RCC 7860 (cell line): ENCODE measurements at regions not wholly inside any gene's neighbourhood (a gene's known extent, or its start where the extent isn't known, plus 50 kb on each side); places are given as distances from the start of the nearest gene placed in this dataset.
A peak's percentile ranks its signal among the peaks of the same experiment; 100 is the strongest.

ENCODE experiments used
- DNase-seq: peaks from one replicate; pipeline ENCODE4 v3.0.0-alpha.2; 2015; ENCODE audit warnings: low spot score
- FAIRE-seq: peaks from 2 replicates; lab custom pipeline; 2012; peaks lifted over from hg19 to GRCh38; lab: Jason Lieb, UNC

DNA sequence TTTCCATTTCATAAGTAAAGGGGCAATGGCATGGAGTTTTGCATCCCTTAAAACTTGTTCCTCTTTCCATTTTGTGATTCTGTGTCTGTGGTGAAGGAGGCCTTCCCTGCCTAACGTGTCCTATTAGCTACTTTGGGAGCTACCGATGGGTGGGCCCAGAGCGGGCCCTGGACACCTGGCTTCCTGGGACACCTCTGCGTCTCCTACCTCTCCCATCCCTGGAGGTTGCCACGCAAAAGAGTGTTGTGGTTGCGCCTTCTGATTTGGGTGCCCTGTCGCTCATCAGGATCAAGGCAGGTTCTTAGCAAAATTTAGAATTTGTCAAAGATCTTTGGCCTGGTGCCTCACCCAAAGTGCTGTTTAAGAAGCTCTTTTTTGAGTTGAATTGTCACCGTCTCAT lies 116.4 kb upstream of the CACNA1E start:
- no peak for FAIRE-seq

DNA sequence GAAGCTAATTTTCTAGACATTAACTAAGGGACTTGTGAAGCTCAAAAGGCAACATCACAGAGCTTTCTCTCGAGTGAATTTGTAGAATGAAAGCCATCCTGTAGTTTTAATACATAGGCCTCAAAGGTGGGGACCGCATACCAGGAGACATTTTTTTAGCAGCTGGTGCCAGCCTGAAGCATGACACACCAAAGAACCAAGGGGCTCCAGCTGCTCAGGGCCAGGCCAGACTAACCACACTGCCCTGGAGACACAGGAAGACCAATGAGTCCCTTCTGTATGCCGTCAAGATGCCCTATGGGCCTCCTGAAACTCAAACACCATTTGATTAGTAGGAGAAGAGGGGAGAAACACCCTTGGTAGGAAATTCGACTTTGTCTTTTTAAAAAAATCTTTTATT lies 113.9 kb upstream of the CACNA1E start:
- DNase-seq = no peak
- FAIRE-seq = no peak

More for the DNA sequence above, 116.4 kb upstream of the CACNA1E start:
- DNase-seq = no peak

DNA sequence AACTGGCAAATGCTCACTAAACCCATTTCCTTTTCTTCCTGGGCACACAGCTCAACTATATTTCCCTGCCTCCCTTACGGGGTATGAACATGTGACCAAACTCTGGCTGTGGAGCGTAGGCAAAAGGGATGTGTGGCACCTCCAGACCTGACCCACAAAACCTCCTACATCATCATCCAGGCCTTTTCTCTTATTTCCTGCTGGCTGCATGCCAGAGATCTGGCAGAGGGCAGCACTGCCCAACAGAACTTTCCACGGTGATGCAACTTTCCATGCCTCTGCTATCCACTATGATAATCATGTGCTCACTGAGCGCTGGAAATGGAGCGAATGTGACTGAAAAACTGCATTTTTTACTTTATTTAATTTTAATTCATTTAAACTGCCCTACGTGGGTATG lies 99.6 kb upstream of the CACNA1E start:
- FAIRE-seq (no peak), DNase-seq (peak; percentile 21)

DNA sequence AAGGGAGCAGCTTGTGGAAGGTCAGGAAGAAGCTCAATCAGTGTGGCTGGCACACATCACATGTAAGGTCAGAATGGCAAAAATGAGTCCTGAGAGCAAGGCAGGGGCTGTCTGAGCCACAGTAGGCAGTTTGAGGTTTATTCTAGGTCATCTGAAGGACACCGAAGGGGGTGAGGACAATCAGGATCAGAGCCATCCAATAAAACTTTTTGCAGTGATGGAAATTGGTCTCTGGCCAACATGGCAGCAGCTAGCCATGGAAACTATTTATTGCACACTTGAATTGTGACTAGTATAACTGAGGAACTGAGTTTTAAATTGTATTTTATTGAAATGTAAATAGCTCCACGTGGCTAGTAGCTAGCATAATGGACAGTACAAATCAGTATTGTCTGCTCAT lies 97.0 kb upstream of the CACNA1E start:
- FAIRE-seq (no peak), DNase-seq (no peak)

DNA sequence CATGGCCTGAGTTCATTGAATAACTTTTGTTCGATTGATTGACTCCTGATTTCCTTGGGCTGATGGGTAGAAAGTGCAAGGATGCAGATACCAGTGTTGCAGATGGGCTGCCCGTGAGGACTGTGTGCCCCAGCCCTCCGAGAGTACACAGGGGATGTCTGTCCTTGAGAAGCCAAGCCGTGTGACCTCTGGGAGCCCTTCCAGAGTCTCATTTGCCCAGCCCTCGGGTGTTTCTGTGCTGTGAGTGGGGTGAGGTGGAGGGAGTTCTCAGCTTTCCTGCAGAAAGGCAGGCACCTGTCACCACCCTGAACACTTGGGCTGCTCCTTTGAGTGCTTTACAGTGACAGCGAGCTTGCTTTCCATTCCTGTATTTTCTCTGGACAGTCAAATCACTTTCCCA lies 96.4 kb upstream of the CACNA1E start:
- FAIRE-seq (no peak), DNase-seq (no peak)

DNA sequence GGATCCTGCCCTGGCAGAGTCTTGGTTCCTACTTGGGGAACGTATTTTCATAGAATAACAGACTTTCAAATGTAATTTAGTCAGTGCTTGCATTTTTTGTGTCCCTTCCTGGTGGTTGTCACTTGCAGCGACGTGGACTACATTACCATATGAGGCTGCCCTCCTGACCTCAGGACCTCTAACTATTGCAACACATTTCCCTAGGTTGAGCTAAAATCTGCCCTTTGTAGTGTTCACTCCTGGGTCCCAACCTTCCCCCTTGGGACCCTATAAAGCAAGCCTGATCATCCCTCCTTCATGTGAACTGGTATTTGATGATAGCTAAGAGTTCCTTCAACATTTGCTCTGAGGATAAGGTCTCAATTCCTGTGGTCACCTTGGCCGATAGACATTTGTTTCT lies 95.6 kb upstream of the CACNA1E start:
- no peak for DNase-seq
- no peak for FAIRE-seq

DNA sequence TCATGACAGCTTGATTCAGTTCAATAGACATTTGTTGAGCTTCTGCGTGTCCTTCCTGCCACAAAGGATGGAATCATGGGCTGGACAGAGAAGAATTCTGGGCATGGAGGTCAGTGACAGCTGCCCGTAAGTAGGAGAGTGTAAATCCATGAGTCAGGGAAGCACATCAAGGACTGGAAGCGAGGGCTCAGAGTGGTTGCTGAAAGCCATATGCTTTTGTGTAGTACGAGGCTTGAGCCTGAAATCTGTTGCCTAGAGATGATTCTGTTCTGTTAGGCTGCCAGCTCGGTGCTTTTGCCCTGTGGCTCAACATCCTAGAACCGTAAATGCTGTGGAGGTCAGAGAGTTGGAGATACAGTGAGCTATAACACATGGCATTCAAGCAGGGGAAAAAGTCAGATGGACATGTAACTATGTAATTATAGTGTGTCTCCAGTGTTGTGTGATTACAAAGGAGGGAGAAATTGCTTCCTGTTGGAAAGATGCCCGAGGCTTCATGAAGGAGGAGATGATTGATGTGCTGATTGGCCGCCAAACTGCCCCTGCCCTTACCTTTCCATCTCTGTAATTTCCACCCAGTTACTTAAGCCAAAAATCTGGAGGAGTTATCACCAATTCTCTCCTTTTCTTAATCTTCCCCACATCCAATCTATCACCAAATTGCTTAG lies 92.8 kb upstream of the CACNA1E start:
- DNase-seq (no peak), FAIRE-seq (no peak)

DNA sequence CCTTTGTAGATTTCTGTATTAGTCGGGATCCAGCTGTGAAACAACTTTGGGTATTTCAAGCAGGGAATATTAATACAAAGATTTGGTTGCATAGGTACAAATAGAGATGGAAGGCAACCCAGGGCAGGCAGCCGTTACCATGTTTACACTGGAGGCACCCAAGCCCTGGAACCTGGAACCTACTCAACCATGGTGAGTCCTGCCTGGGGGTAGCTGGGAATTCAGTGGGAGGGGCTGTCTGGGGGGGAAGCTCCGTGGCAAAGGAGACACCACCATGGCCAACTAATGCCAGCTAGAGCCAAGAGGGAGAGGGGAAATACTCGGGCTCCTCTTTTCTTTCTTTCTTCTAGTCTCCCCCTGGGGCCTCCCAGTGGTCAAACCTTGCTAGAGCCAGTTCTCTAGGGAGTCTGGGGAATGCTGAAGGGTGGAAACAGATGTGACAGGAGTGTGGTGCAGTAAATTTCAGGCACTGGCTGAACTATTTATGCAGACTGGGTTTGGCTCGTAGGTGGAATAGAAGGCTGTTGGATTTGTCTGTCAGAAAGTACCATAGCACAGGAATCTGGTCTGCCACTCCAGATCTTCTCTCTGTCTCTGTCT lies 91.9 kb upstream of the CACNA1E start:
- DNase-seq = no peak

DNA sequence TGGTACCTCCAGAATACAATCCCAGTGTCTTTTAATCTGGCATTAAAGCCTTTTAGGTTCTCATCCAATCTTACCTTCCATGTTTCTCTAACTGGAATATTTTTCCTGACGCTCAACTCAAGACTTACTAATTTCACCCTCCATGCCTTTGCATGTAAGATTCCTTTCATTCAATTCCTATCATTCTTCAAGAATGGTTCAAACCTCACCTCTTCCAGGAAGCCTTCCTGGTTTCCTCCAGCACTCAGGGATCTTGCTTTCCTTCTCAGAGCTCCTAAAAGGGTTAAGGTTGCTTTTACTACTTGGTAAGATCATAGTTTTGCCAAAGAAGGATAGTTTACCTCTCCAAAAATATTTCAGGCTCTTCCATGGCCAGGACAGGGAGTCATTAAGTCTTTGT lies 91.2 kb upstream of the CACNA1E start:
- no peak for DNase-seq
- no peak for FAIRE-seq

More for the DNA sequence above, 91.9 kb upstream of the CACNA1E start:
- no peak for FAIRE-seq

DNA sequence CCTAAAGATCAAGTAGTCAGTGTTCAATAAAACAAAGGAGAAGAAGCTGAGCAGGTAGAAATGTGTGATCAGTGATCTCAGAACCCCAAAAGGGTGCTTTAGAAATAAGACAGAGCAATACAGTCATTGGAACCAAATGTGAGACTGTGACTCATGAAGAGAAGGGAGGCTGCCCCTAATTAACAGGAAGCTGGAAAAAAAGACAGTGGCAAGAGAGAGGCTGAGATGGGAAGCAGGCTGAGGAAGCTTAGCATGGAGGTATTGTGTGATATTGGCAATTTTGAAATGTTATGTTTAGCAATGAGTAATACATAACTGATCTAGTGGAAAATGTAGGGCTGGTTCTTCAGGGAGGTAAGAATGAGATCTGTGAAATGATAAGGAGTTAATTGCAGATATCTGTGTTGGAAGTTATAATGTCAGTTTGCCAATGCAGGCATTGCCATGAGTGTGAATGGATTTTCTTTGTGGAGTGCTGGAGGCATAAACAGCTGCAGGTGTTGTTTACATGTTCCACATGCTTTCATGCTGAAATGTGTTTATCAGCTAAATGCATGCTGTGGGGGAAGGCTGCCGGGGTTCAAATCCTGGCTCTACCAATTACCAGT lies 90.6 kb upstream of the CACNA1E start:
- DNase-seq (no peak), FAIRE-seq (no peak)

DNA sequence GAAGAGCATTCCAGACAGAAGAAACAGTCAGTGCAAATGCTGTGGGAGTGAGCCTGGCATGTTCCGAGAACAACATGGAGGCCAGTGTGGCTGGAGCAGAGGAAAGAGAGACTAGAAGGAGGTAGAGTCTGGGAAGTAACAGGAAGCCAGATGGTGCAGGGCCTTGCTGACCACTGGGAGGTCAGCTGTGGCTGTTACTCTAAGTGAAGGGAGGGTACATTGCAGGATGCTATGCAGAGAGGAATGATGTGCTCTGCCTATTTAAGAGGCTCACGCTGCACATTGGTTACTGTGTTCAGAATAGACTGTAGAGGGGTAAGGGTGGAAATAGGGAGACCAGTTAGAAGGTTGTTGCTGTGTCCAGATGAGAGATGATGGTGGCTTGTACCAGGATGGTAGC lies 88.6 kb upstream of the CACNA1E start:
- no peak for DNase-seq
- no peak for FAIRE-seq

DNA sequence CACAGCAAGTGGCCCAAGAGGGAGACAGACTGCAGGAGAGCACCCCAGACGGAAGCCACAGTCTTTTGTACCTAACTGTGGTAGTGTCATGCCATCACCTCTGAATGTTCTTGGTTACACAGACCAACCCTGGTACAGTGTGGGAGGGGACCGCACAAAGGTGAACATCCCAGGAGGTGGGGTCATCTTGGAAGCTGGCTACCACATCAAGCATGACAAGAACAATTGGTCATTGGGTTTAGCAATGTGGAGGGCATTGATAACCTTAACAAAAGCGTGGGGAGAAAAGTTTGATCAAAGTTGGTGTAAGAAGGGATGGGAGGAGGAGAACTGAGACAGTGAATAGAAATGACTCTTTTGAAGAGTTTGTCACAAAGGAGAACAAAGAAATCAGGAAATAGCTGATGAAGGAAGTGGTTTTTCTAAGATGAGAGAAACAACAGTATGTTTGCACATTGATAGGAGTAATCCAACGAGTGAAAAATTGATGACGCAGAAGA lies 87.1 kb upstream of the CACNA1E start:
- FAIRE-seq = no peak
- DNase-seq = no peak

DNA sequence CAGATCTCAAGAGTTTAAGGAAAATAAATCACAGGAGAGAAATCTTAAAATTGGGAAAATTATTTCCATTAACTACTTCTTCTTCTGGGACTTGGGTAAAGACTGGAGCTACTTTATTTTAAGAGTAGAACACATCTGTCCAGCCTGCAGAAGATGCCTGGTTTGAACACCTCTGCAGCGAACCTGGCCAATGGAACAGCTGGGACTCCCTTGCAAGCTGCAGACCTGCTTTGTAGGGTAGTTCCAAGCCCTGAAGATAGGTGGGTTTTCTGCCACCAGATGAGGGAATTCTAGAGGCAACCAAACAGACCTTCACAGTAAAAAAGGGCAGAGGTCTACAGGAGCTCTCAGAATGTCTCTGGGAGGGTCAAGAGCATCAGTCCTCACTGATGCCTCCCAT lies 86.5 kb upstream of the CACNA1E start:
- no peak for FAIRE-seq

DNA sequence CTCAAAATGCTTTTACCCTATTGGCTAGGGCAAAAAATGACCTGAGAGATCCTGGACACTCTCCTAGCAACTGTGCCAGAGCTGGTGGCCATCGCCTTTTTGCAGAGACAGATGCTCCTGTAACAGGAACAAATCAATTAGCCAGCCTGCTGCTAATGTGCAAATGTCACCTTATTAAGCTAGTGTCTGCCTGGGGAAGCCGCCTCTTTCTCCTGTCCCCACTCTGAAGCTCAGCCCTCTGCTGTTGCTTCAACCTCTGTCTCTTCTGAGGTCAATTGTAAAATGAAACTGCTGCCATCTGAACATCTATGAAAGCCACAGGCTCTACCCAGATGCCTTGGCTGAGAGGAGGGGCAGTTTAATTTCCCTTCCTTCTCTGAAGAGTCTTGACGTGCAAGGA lies 85.5 kb upstream of the CACNA1E start:
- DNase-seq (no peak), FAIRE-seq (no peak)

More for the DNA sequence above, 86.5 kb upstream of the CACNA1E start:
- no peak for DNase-seq

DNA sequence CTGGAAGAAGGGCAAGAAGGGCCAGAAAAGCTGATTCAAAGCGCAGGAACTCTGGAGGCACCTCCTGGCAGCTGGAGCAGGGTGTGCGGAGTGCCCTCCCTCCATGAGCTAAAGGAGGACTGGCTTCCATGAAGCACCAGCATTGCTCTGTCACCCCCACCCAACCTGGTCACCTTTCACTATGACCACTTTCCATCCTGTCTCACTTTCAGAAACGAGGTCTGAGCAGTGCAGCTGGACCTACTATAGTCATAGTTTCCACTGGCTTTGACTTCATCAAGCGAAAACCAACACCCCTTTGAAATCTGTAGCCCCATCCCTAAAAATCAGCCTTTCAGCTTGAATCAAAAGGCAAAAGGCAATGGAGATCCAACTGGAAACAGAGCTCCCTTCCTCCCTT lies 84.8 kb upstream of the CACNA1E start:
- FAIRE-seq = no peak
- DNase-seq = no peak

DNA sequence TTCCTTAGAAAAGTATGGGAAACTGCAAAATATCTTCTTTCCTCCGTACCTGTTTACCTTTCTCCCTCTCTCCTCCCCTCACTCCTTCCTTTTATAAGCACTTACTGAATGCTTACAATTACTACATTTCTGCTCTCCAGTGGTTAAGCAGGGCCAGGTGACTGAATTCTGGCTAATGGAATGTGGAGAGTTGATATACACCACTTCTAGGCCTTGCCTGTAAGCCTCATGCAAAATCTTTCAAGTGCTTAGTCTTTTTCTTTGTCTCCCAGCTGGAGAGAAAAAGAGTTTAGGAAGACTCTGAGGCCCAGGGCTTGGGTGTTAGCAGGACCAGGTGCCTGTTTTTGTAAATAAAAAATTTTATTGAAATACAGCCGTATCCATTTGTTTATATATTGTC lies 77.7 kb upstream of the CACNA1E start:
- FAIRE-seq (no peak), DNase-seq (no peak)

DNA sequence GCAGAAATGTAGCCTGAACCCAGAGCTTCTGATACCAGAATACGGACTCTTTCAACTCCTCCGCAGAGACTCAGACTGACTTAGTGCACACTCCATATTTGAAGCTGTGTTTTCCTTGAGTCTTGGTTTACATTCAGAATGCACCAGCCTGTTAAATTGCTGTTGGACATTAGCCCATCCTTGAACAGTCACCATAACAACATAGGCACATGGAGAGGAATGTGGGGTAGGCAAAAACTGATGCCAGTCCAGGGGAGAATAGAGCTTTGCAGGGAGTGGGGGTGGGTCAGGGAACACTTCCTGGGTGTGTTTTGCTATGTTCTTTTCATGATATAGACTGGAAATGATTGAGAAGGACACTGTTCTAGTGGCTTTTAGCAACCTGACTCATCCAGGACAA lies 76.3 kb upstream of the CACNA1E start:
- no peak for DNase-seq
- no peak for FAIRE-seq

DNA sequence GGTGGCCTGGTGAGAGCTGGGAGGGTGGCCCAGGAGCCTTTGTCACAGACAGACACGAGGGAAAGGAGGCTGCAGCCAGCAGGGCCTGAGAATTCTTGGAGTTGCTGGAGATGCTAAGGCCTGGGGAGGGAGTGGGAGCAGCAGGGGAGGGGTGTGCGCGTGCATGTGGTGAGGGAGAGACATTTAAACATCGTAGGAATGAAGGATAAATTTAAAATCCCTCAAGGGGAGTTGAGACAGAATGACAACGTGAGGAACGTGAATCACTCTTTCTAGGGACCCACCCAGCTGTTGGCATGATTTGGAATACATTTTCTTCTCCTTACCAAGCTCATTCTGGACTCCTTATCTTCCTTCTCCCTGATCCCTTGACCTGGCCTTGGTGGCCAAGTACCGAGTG lies 73.3 kb upstream of the CACNA1E start:
- no peak for FAIRE-seq
- no peak for DNase-seq

DNA sequence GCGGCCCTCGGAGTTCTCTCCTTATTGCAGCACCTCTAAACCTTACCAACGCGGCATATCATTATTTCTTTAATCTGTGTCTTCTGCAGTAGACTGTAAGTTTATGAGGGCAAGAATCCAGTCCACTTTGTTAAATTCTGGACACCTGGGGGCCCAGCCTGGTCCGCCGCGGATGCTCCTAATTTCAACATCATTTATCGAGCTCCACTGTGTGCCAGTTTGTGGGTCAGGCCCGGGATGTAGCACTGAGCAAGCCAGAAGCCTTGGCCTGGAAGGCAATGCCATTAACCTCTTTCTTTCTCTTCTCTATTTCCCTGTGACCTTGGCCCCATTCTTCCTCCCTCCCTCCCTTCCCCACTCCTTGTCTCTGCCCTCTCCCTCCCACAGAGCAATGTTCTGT lies 70.6 kb upstream of the CACNA1E start:
- no peak for DNase-seq
- no peak for FAIRE-seq

DNA sequence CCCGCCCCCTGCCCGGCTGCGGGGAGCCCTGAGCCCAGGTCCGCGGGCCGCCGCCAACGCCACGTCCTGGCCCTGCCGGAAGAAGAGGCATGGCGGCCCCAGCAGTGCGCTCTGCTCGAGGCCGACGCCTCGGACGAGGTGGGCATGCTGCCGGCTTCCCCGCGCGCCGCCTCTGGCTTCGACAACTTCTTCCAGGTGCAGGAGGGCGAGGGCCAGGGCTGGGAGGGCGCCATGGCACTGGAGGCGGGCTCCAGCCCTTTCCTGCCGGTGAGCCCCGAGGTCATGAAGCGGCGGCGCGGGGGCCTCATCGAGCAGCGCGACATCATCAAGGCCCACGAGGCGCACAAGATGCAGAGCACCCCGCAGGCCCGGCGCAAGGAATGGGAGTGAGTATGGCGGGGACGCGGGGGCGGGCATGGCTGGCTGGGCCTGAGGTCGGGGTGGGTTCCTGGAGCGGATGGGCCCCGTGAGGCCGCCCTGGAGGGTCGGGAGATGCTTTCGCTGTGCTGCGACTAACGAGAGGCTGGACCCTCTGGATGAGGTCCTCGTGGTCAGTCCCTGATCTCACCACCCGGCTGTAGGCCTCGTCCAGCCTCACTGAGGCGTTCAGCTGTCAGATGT lies 70.0 kb upstream of the CACNA1E start:
- FAIRE-seq (no peak), DNase-seq (no peak)

DNA sequence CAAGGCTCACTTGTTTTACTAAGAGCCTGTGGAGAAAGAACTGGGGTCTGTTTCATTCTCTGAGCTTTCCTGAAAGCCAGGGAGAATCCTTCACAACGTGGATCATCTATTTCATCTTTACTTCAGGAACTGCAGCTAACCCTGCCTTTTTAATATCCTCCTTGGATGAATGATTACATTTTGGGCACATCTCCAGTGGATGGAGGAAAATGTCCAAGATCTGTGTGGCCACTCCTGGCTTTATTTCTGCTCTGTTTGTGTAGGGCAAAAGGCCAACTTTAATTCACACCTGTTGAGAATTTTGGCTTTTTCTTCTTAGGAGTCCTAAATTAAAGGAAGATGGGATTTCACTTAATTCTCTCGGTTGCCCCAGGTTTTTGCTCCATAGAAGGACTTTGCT lies 69.5 kb upstream of the CACNA1E start:
- DNase-seq (no peak), FAIRE-seq (no peak)

DNA sequence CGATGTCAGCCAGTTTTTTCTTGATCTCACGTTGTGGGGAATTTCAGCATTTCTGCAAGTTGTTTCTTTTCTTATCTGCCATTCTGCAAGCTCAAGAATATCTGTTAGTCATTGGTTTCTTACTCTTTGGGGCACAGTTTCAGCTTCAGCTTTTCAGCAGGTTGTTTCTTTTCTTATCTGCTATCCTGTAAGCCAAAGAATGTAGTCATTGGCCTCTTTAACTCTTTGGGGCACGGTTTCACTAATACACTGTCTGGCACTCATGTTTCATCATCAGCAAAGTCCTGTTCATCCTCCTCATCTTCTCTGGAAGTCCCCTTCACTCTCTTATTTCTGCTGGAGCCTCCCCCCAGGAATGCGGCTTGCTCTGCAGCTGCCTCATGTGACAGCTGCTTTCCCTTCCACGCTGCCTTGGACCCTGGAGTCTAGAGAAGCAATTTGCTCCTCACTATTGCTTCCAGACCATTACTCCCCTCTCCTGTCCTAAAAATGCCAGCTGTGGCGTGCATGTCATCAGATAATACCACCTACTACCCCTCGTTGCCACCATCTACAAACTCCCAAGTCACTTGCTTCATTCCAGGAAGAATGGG lies 67.0 kb upstream of the CACNA1E start:
- FAIRE-seq (no peak), DNase-seq (no peak)
